HL-60 (cell line): ENCODE measurements at regions not wholly inside any gene's neighbourhood (a gene's known extent, or its start where the extent isn't known, plus 50 kb on each side); places are given as distances from the start of the nearest gene placed in this dataset.

ENCODE experiments used
- DNase-seq, 2 experiments: peaks; one replicate each; pipeline ENCODE4 v3.0.0-alpha.2; 2010 to 2020; ENCODE audit warnings: low read depth in 1 of 2, low spot score in 1 of 2
- H3K27ac ChIP-seq: fragments of 250-450 bp; sonication (Bioruptor Pico); replicated peaks from 2 replicates; pipeline ENCODE4 v1.5.1; 2020; ENCODE audit warnings: mild to moderate bottlenecking, moderate library complexity
- H3K27me3 ChIP-seq: fragments of 250-450 bp; sonication (Bioruptor Pico); 2 replicates; pipeline ENCODE4 v1.5.1; 2021; ENCODE audit warnings: mild to moderate bottlenecking, moderate library complexity; ENCODE audit not compliant: insufficient read depth, poor library complexity, severe bottlenecking
- H3K4me3 ChIP-seq: replicated peaks from 2 replicates; pipeline ENCODE4 v1.5.1; 2011; ENCODE audit warnings: mild to moderate bottlenecking, control low read depth, low read length; ENCODE audit not compliant: insufficient read depth
- GABPA ChIP-seq: IDR thresholded peaks from 2 replicates; pipeline ENCODE4 v1.6.1; 2012; ENCODE audit warnings: low read depth
- POLR2AphosphoS5 ChIP-seq: IDR thresholded peaks from 2 replicates; pipeline ENCODE4 v1.6.1; 2012; ENCODE audit warnings: low read depth
- SPI1 ChIP-seq: IDR thresholded peaks from 2 replicates; pipeline ENCODE4 v1.6.1; 2012; ENCODE audit warnings: low read depth, mild to moderate bottlenecking, borderline replicate concordance
- TF ChIP-seq, protein P1 (sequence below): IDR thresholded peaks from 2 replicates; pipeline ENCODE4 v1.6.1; 2012; ENCODE audit warnings: low read depth; ENCODE audit not compliant: insufficient replicate concordance
- TF ChIP-seq, protein P2 (sequence below): IDR thresholded peaks from one replicate; pipeline ENCODE4 v1.5.1; 2011; ENCODE audit warnings: low read length, control low read depth, inconsistent platforms; ENCODE audit not compliant: insufficient read depth

GRCh38 chr12:87814625-87815024 lies 214.6 kb downstream of the C12orf50 start:
- no peak for TF ChIP-seq POLR2AphosphoS5
- TF ChIP-seq, protein P1, sequence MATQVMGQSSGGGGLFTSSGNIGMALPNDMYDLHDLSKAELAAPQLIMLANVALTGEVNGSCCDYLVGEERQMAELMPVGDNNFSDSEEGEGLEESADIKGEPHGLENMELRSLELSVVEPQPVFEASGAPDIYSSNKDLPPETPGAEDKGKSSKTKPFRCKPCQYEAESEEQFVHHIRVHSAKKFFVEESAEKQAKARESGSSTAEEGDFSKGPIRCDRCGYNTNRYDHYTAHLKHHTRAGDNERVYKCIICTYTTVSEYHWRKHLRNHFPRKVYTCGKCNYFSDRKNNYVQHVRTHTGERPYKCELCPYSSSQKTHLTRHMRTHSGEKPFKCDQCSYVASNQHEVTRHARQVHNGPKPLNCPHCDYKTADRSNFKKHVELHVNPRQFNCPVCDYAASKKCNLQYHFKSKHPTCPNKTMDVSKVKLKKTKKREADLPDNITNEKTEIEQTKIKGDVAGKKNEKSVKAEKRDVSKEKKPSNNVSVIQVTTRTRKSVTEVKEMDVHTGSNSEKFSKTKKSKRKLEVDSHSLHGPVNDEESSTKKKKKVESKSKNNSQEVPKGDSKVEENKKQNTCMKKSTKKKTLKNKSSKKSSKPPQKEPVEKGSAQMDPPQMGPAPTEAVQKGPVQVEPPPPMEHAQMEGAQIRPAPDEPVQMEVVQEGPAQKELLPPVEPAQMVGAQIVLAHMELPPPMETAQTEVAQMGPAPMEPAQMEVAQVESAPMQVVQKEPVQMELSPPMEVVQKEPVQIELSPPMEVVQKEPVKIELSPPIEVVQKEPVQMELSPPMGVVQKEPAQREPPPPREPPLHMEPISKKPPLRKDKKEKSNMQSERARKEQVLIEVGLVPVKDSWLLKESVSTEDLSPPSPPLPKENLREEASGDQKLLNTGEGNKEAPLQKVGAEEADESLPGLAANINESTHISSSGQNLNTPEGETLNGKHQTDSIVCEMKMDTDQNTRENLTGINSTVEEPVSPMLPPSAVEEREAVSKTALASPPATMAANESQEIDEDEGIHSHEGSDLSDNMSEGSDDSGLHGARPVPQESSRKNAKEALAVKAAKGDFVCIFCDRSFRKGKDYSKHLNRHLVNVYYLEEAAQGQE = no peak
- TF ChIP-seq GABPA = no peak
- TF ChIP-seq SPI1 = no peak
- TF ChIP-seq, protein P2, sequence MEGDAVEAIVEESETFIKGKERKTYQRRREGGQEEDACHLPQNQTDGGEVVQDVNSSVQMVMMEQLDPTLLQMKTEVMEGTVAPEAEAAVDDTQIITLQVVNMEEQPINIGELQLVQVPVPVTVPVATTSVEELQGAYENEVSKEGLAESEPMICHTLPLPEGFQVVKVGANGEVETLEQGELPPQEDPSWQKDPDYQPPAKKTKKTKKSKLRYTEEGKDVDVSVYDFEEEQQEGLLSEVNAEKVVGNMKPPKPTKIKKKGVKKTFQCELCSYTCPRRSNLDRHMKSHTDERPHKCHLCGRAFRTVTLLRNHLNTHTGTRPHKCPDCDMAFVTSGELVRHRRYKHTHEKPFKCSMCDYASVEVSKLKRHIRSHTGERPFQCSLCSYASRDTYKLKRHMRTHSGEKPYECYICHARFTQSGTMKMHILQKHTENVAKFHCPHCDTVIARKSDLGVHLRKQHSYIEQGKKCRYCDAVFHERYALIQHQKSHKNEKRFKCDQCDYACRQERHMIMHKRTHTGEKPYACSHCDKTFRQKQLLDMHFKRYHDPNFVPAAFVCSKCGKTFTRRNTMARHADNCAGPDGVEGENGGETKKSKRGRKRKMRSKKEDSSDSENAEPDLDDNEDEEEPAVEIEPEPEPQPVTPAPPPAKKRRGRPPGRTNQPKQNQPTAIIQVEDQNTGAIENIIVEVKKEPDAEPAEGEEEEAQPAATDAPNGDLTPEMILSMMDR = no peak
- no peak overlapping the region for H3K27ac ChIP-seq

DNA sequence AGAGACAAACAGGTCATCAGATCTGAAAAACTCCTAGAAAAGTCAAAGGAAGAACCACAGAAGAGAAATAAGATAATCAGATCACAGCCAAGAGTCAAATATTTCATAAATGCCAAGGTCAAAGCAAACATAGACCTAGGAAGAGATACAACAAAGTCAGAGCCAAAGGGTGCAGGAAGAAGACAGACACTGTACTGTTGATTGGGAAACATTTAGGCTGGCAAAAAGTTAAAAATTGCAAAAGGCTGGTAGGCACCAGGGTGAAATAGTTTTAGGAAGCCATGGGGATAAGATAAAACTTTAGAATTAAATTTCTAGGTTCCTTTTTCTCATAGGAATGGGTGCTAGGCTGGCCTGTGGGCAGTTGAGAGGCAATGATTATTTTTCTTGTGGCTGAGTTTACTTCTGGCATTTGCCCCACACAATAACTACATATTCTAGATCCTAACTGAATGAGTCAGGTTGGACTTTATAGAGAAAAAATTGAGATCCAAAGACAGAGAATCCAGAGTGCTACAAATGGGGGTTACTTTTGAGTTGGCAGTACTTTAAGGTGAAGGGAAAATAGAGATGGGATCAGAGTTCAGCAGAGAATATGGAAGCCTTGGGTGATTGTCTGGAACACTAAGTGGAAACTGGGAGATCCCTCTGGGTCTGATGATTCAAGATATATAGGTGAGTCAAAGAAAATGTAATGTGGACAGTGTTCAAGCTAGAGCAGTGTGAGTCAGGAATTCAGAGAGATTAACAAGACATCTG lies 215.5 kb downstream of the C12orf50 start:
- Histone ChIP-seq H3K4me3 (no peak overlapping the region), H3K27ac (no peak overlapping the region), H3K27me3 (no peaks in the 10 kb centered on the region)
- TF ChIP-seq GABPA (no peak), POLR2AphosphoS5 (no peak), SPI1 (no peak)
- TF ChIP-seq, protein P1 = no peak
- TF ChIP-seq, protein P2 = no peak
- DNase-seq = no peak

More at GRCh38 chr12:87814625-87815024, 214.6 kb downstream of the C12orf50 start:
- no peaks in the 10 kb centered on the region for H3K27me3 ChIP-seq
- DNase-seq = no peak
- H3K4me3 ChIP-seq = no peak overlapping the region

- H3K27me3 ChIP-seq = no peaks in the 10 kb centered on the region
- no peak for DNase-seq
- TF ChIP-seq, protein P2 = no peak
- H3K27ac ChIP-seq = no peak overlapping the region
- H3K4me3 ChIP-seq = no peak overlapping the region
Observed at GRCh38 chr12:87812681-87813080, 216.5 kb downstream of the C12orf50 start.

- H3K27me3 ChIP-seq = no peaks in the 10 kb centered on the region
- TF ChIP-seq SPI1 (no peak), POLR2AphosphoS5 (no peak), GABPA (no peak)
- TF ChIP-seq, protein P2 = no peak
- TF ChIP-seq, protein P1 = no peak
- H3K27ac ChIP-seq = no peak overlapping the region
- H3K4me3 ChIP-seq = no peak overlapping the region
- DNase-seq = no peak
Observed at GRCh38 chr12:87812030-87812429, 217.2 kb downstream of the C12orf50 start.
